G401.6 (cell line): ENCODE measurements at regions not wholly inside any gene's neighbourhood (a gene's known extent, or its start where the extent isn't known, plus 50 kb on each side); places are given as distances from the start of the nearest gene placed in this dataset.
"Not testable (repeated sequence)": the region's sequence is repeated elsewhere in the genome, so short reads cannot be mapped to it uniquely, and the experiment has no call there.

Experiments
- FAIRE-seq: peaks from 2 replicates; lab custom pipeline; 2012; peaks lifted over from hg19 to GRCh38; lab: Jason Lieb, UNC

GRCh38 chr12:19666070-19666469 is 226.8 kb downstream of the AEBP2 start:
- FAIRE-seq = no peak

GRCh38 chr12:19669793-19670192 is 230.5 kb downstream of the AEBP2 start:
- no peak for FAIRE-seq

- no peak for FAIRE-seq
Measured at GRCh38 chr12:19671695-19672094, 232.4 kb downstream of the AEBP2 start.

- peak; percentile 60 for FAIRE-seq
Measured at GRCh38 chr12:19674437-19674836, 235.1 kb downstream of the AEBP2 start.

GRCh38 chr12:19675361-19675760 is 236.1 kb downstream of the AEBP2 start:
- FAIRE-seq = no peak

- not testable (repeated sequence) for FAIRE-seq
Measured at GRCh38 chr12:19678501-19678900, 239.2 kb downstream of the AEBP2 start.

GRCh38 chr12:19681007-19681406 is 241.7 kb downstream of the AEBP2 start:
- no peak for FAIRE-seq

- FAIRE-seq = no peak
Measured at GRCh38 chr12:19683178-19683927, 244.1 kb downstream of the AEBP2 start.

- FAIRE-seq = no peak
Measured at GRCh38 chr12:19687371-19687770, 248.1 kb downstream of the AEBP2 start.

GRCh38 chr12:19688532-19688931 is 249.2 kb downstream of the AEBP2 start:
- no peak for FAIRE-seq

GRCh38 chr12:19689226-19689625 is 249.9 kb downstream of the AEBP2 start:
- no peak for FAIRE-seq

GRCh38 chr12:19689801-19690472 is 250.6 kb downstream of the AEBP2 start:
- FAIRE-seq = no peak

- no peak for FAIRE-seq
Measured at GRCh38 chr12:19692091-19692490, 252.8 kb downstream of the AEBP2 start.

GRCh38 chr12:19692566-19692965 is 253.3 kb downstream of the AEBP2 start:
- no peak for FAIRE-seq

- no peak for FAIRE-seq
Measured at GRCh38 chr12:19694627-19695026, 255.3 kb downstream of the AEBP2 start.

- FAIRE-seq = no peak
Measured at GRCh38 chr12:19695244-19696098, 256.2 kb downstream of the AEBP2 start.

GRCh38 chr12:19700969-19701368 is 261.7 kb downstream of the AEBP2 start:
- no peak for FAIRE-seq

GRCh38 chr12:19704966-19705365 is 265.7 kb downstream of the AEBP2 start:
- FAIRE-seq = no peak

- FAIRE-seq = no peak
Measured at GRCh38 chr12:19706936-19707335, 267.6 kb downstream of the AEBP2 start.

GRCh38 chr12:19707948-19708409 is 268.7 kb downstream of the AEBP2 start:
- FAIRE-seq = no peak

GRCh38 chr12:19709889-19710288 is 270.6 kb downstream of the AEBP2 start:
- no peak for FAIRE-seq

- FAIRE-seq = no peak
Measured at GRCh38 chr12:19710811-19711793, 271.8 kb downstream of the AEBP2 start.
